ENCODE measurements at regions not wholly inside any gene's neighbourhood (a gene's known extent, or its start where the extent isn't known, plus 50 kb on each side); places are given as distances from the start of the nearest gene placed in this dataset.

GRCh38 chr12:13386323-13387039 is 190.0 kb downstream of the EMP1 start:
- TF ChIP-seq CTCF (conservative IDR thresholded peaks at IDR 0.05; ENCODE audit: low read depth, low read length), result no peak
- TF ChIP-seq EZH2 (IDR thresholded peaks at IDR 0.05; ENCODE audit: low read length, unreplicated experiment), result no peak
- no peak for TF ChIP-seq EZH2phosphoT487 (IDR thresholded peaks at IDR 0.05; ENCODE audit: borderline replicate concordance, low read length)
